SH-SY5Y (cell line): ENCODE measurements at regions not wholly inside any gene's neighbourhood (a gene's known extent, or its start where the extent isn't known, plus 50 kb on each side); places are given as distances from the start of the nearest gene placed in this dataset.

Experiments
- GATA2 ChIP-seq: IDR thresholded peaks from 2 replicates; pipeline ENCODE4 v1.6.1; 2011; ENCODE audit warnings: mild to moderate bottlenecking, low read depth, low read length
- GATA3 ChIP-seq: IDR thresholded peaks from 2 replicates; pipeline ENCODE4 v1.6.1; 2011; ENCODE audit warnings: low read depth, mild to moderate bottlenecking, low read length, moderate library complexity

- TF ChIP-seq GATA3 (no peak), GATA2 (no peak)
Observed at GRCh38 chr1:5272325-5272724, 617.9 kb downstream of the AJAP1 start.
